GM23338 (cell line): ENCODE measurements at regions not wholly inside any gene's neighbourhood (a gene's known extent, or its start where the extent isn't known, plus 50 kb on each side); places are given as distances from the start of the nearest gene placed in this dataset.

Source experiments
- ATAC-seq: fragments of 200-7000 bp; cut with Tn5 transposase; 3 replicates; pipeline ENCODE4 v1.9.1; 2020
- DNase-seq: peaks from one replicate; pipeline ENCODE4 v3.0.0-alpha.2; 2015; ENCODE audit warnings: low spot score
- H2AFZ ChIP-seq: fragments of 200-600 bp; sonication (generic); 2 replicates; pipeline ENCODE4 v1.8.0; 2016; ENCODE audit warnings: antibody characterized with exemption, mild to moderate bottlenecking, moderate library complexity
- H3F3A ChIP-seq: fragments of 200-600 bp; sonication (generic); replicated peaks from 2 replicates; pipeline ENCODE4 v1.8.0; 2017; ENCODE audit warnings: antibody characterized with exemption, mixed run types, low read depth
- H3K27ac ChIP-seq: fragments of 200-600 bp; sonication (generic); 2 replicates; pipeline ENCODE4 v1.6.1; 2016; ENCODE audit warnings: low read depth
- H3K27me3 ChIP-seq: fragments of 200-600 bp; sonication (generic); 2 replicates; pipeline ENCODE4 v1.8.0; 2016; ENCODE audit warnings: mild to moderate bottlenecking, mixed run types, moderate library complexity; ENCODE audit not compliant: insufficient read depth
- H3K36me3 ChIP-seq: fragments of 200-600 bp; sonication (generic); 2 replicates; pipeline ENCODE4 v1.8.0; 2016; ENCODE audit warnings: mild to moderate bottlenecking; ENCODE audit not compliant: insufficient read depth
- H3K4me1 ChIP-seq: fragments of 200-600 bp; sonication (generic); 2 replicates; pipeline ENCODE4 v1.8.0; 2016; ENCODE audit warnings: mild to moderate bottlenecking, moderate library complexity; ENCODE audit not compliant: insufficient read depth
- H3K4me2 ChIP-seq: fragments of 200-600 bp; sonication (generic); 2 replicates; pipeline ENCODE4 v1.7.1; 2017; ENCODE audit warnings: mixed run types
- H3K4me3 ChIP-seq: fragments of 200-600 bp; sonication (generic); 2 replicates; pipeline ENCODE4 v1.6.1; 2016; ENCODE audit warnings: mixed run types
- H3K79me2 ChIP-seq: fragments of 200-600 bp; sonication (generic); replicated peaks from 2 replicates; pipeline ENCODE4 v1.8.0; 2017; ENCODE audit warnings: mild to moderate bottlenecking; ENCODE audit not compliant: insufficient read depth
- H3K9me2 ChIP-seq: fragments of 200-600 bp; sonication (generic); 2 replicates; pipeline ENCODE4 v1.8.0; 2017; ENCODE audit not compliant: insufficient read depth
- H4K20me1 ChIP-seq: fragments of 200-600 bp; sonication (generic); replicated peaks from 2 replicates; pipeline ENCODE4 v1.8.0; 2017; ENCODE audit warnings: mild to moderate bottlenecking; ENCODE audit not compliant: insufficient read depth
- H3K27ac Mint-ChIP-seq: 2 replicates; pipeline ENCODE4 v1.8.0; 2020; ENCODE audit warnings: inconsistent platforms, mild to moderate bottlenecking, moderate library complexity, mixed read lengths
- H3K27me3 Mint-ChIP-seq: 3 replicates; pipeline ENCODE4 v1.8.0; 2022; ENCODE audit warnings: low read depth, mild to moderate bottlenecking, moderate library complexity, mixed read lengths, inconsistent platforms; ENCODE audit not compliant: insufficient read depth, poor library complexity
- H3K36me3 Mint-ChIP-seq: 3 replicates; pipeline ENCODE4 v1.8.0; 2021; ENCODE audit warnings: low read depth, mild to moderate bottlenecking, inconsistent platforms, moderate library complexity, mixed read lengths
- H3K4me1 Mint-ChIP-seq: 3 replicates; pipeline ENCODE4 v1.8.0; 2020; ENCODE audit warnings: mild to moderate bottlenecking, inconsistent platforms, mixed read lengths
- H3K4me3 Mint-ChIP-seq: 3 replicates; pipeline ENCODE4 v1.8.0; 2021; ENCODE audit warnings: moderate library complexity, mild to moderate bottlenecking, inconsistent platforms, mixed read lengths
- H3K9me3 Mint-ChIP-seq: 3 replicates; pipeline ENCODE4 v1.8.0; 2020; ENCODE audit warnings: moderate library complexity, mild to moderate bottlenecking, inconsistent platforms, mixed read lengths
- CREB1 ChIP-seq: fragments of 250-450 bp; sonication (Bioruptor Pico); IDR thresholded peaks from 2 replicates; pipeline ENCODE4 v1.5.0; 2020; ENCODE audit warnings: low read depth, mild to moderate bottlenecking, moderate library complexity
- ETS1 ChIP-seq: IDR thresholded peaks from 2 replicates; pipeline ENCODE4 v1.6.1; 2016; ENCODE audit warnings: antibody characterized with exemption
- EZH2phosphoT487 ChIP-seq: fragments of 200-600 bp; sonication (generic); IDR thresholded peaks from one replicate; pipeline ENCODE4 v1.8.1; 2018; ENCODE audit warnings: antibody characterized with exemption; ENCODE audit not compliant: unreplicated experiment
- POLR2AphosphoS5 ChIP-seq: IDR thresholded peaks from 2 replicates; pipeline ENCODE4 v1.6.1; 2016; ENCODE audit warnings: antibody characterized with exemption, low read depth
- ZNF114 ChIP-seq: fragments of 250-450 bp; sonication (Bioruptor Pico); IDR thresholded peaks from 2 replicates; pipeline ENCODE4 v1.5.0; 2020; ENCODE audit warnings: mild to moderate bottlenecking, moderate library complexity
- ZNF331 ChIP-seq: fragments of 250-450 bp; sonication (Bioruptor Pico); IDR thresholded peaks from 2 replicates; pipeline ENCODE4 v1.5.0; 2020; ENCODE audit warnings: low read depth, mild to moderate bottlenecking, moderate library complexity
- ZNF462 ChIP-seq: fragments of 250-450 bp; sonication (Bioruptor Pico); IDR thresholded peaks from 2 replicates; pipeline ENCODE4 v1.5.0; 2020; ENCODE audit warnings: mild to moderate bottlenecking, moderate library complexity

GRCh38 chr12:58148405-58148804 is 207.0 kb downstream of the ATP23 start (continued):
- TF ChIP-seq ZNF462 (CRISPR knock-in tag) (no peak), ETS1 (no peak)

DNA sequence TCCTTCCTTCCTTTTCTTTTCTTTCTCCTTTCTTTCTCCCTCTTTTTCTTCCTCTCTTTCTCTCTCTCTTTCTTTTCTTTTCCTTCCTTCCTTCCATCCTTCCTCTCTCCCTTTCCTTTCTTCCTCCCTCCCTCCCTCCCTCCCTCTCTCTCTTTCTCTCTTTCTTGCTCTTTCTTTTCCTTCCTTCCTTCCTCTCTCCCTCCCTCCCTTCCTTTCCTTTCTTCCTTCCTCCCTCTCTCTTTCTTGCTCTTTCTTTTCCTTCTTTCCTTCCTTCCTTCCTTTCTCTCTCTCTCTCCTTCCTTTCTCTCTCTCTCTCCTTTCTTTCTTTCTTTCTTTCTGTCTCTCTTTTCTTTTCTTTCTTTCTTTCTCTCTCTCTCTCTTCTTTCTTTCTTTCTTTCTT is 207.6 kb downstream of the ATP23 start:
- Histone ChIP-seq H3K27ac (no peak overlapping the region), H3K4me1 (no peaks in the 10 kb centered on the region), H3K36me3 (no peaks in the 10 kb centered on the region), H4K20me1 (no peaks in the 10 kb centered on the region), H3K27me3 (no peaks in the 10 kb centered on the region), H3K4me3 (no peak overlapping the region), H3K4me2 (no peak overlapping the region), H3F3A (no peaks in the 10 kb centered on the region), H3K79me2 (no peaks in the 10 kb centered on the region), H2AFZ (no peak overlapping the region), H3K9me2 (peaks cover 15% of the 10 kb centered on the region; the same call in 1 of the 2 replicates)
- H3K27ac Mint-ChIP-seq: no peak overlapping the region
- no peak for ATAC-seq
- no peaks in the 10 kb centered on the region for H3K4me1 Mint-ChIP-seq
- DNase-seq: no peak
- H3K36me3 Mint-ChIP-seq: peaks cover 8% of the 10 kb centered on the region; the same call in 2 of the 3 replicates
- no peaks in the 10 kb centered on the region for H3K27me3 Mint-ChIP-seq
- peaks cover 13% of the 10 kb centered on the region; the same call in 2 of the 3 replicates for H3K9me3 Mint-ChIP-seq
- no peak overlapping the region for H3K4me3 Mint-ChIP-seq
- TF ChIP-seq ETS1 (no peak), CREB1 (no peak), ZNF114 (CRISPR knock-in tag) (no peak), EZH2phosphoT487 (no peak), POLR2AphosphoS5 (no peak), ZNF331 (CRISPR knock-in tag) (no peak), ZNF462 (CRISPR knock-in tag) (no peak)
